Skeletal muscle tissue (tissue), 3 donors: ENCODE measurements at regions not wholly inside any gene's neighbourhood (a gene's known extent, or its start where the extent isn't known, plus 50 kb on each side); places are given as distances from the start of the nearest gene placed in this dataset.

Experiments used
- H3K27ac ChIP-seq: one replicate; pipeline ENCODE4 v1.7.0; 2013; ENCODE audit warnings: mild to moderate bottlenecking, low read depth, low read length, inconsistent platforms
- H3K27me3 ChIP-seq, 3 donors: one replicate each; pipeline ENCODE4 v1.7.0; 2013; ENCODE audit warnings: low read length in 3 of 3; ENCODE audit not compliant: control insufficient read depth in 3 of 3, insufficient read depth in 3 of 3
- H3K36me3 ChIP-seq, 3 donors: one replicate each; pipeline ENCODE4 v1.7.0; 2013; ENCODE audit warnings: low read length in 3 of 3; ENCODE audit not compliant: control insufficient read depth in 3 of 3, insufficient read depth in 3 of 3
- H3K4me1 ChIP-seq, 3 donors: one replicate each; pipeline ENCODE4 v1.7.0; 2013; ENCODE audit warnings: low read length in 3 of 3, mild to moderate bottlenecking in 3 of 3; ENCODE audit not compliant: control insufficient read depth in 3 of 3, insufficient read depth in 3 of 3
- H3K4me3 ChIP-seq, 3 donors: one replicate each; pipeline ENCODE4 v1.7.0; 2013; ENCODE audit warnings: low read length in 3 of 3
- H3K9ac ChIP-seq, 3 donors: one replicate each; pipeline ENCODE4 v1.7.0; 2013; ENCODE audit warnings: low read length in 3 of 3, mild to moderate bottlenecking in 3 of 3, moderate library complexity in 2 of 3, low read depth in 1 of 3
- H3K9me3 ChIP-seq, 3 donors: one replicate each; pipeline ENCODE4 v1.7.0; 2013; ENCODE audit warnings: low read length in 3 of 3; ENCODE audit not compliant: control insufficient read depth in 3 of 3
- donor health status: Osteomylitis.

GRCh38 chr9:11092974-11093373 is 480.2 kb upstream of the PTPRD start:
- H3K36me3 ChIP-seq = no peaks in the 10 kb centered on the region
- no peaks in the 10 kb centered on the region for H3K4me1 ChIP-seq
- H3K27me3 ChIP-seq = no peaks in the 10 kb centered on the region
- H3K27ac ChIP-seq = no peak overlapping the region
- H3K4me3 ChIP-seq = no peak overlapping the region
- H3K9ac ChIP-seq = no peak overlapping the region
- no peaks in the 10 kb centered on the region for H3K9me3 ChIP-seq

- Histone ChIP-seq H3K27me3 (no peaks in the 10 kb centered on the region), H3K4me1 (no peaks in the 10 kb centered on the region), H3K4me3 (no peak overlapping the region), H3K9ac (no peak overlapping the region), H3K27ac (no peak overlapping the region), H3K9me3 (no peaks in the 10 kb centered on the region), H3K36me3 (no peaks in the 10 kb centered on the region)
These were observed 484.2 kb upstream of the PTPRD start for GRCh38 chr9:11097020-11097419.

GRCh38 chr9:11103525-11103924 is 490.7 kb upstream of the PTPRD start:
- Histone ChIP-seq H3K36me3 (no peaks in the 10 kb centered on the region), H3K9ac (no peak overlapping the region)

GRCh38 chr9:11107196-11107595 is 494.4 kb upstream of the PTPRD start:
- no peak overlapping the region for H3K27ac ChIP-seq
- no peaks in the 10 kb centered on the region for H3K9me3 ChIP-seq
- no peaks in the 10 kb centered on the region for H3K27me3 ChIP-seq
- no peaks in the 10 kb centered on the region for H3K4me1 ChIP-seq
- H3K36me3 ChIP-seq = no peaks in the 10 kb centered on the region
- no peak overlapping the region for H3K9ac ChIP-seq
- H3K4me3 ChIP-seq = no peak overlapping the region

More at GRCh38 chr9:11103525-11103924, 490.7 kb upstream of the PTPRD start:
- no peaks in the 10 kb centered on the region for H3K9me3 ChIP-seq
- no peaks in the 10 kb centered on the region for H3K27me3 ChIP-seq
- no peak overlapping the region for H3K27ac ChIP-seq
- no peaks in the 10 kb centered on the region for H3K4me1 ChIP-seq
- H3K4me3 ChIP-seq = no peak overlapping the region

- H3K9ac ChIP-seq = no peak overlapping the region
- no peak overlapping the region for H3K4me3 ChIP-seq
- no peaks in the 10 kb centered on the region for H3K4me1 ChIP-seq
- no peaks in the 10 kb centered on the region for H3K36me3 ChIP-seq
- H3K27ac ChIP-seq = no peak overlapping the region
- no peaks in the 10 kb centered on the region for H3K27me3 ChIP-seq
- H3K9me3 ChIP-seq = no peaks in the 10 kb centered on the region
These were observed 515.4 kb upstream of the PTPRD start for GRCh38 chr9:11128156-11128555.

- Histone ChIP-seq H3K4me3 (no peak overlapping the region), H3K4me1 (no peaks in the 10 kb centered on the region), H3K27ac (no peak overlapping the region), H3K36me3 (no peaks in the 10 kb centered on the region), H3K27me3 (no peaks in the 10 kb centered on the region), H3K9ac (no peak overlapping the region), H3K9me3 (no peaks in the 10 kb centered on the region)
These were observed 523.0 kb upstream of the PTPRD start for GRCh38 chr9:11135851-11136250.

GRCh38 chr9:11141357-11141756 is 528.6 kb upstream of the PTPRD start:
- H3K4me1 ChIP-seq = no peaks in the 10 kb centered on the region
- no peak overlapping the region for H3K27ac ChIP-seq
- H3K36me3 ChIP-seq = no peaks in the 10 kb centered on the region
- no peak overlapping the region for H3K9ac ChIP-seq
- no peaks in the 10 kb centered on the region for H3K9me3 ChIP-seq
- no peaks in the 10 kb centered on the region for H3K27me3 ChIP-seq
- no peak overlapping the region for H3K4me3 ChIP-seq

- H3K9me3 ChIP-seq = no peaks in the 10 kb centered on the region
- H3K4me1 ChIP-seq = no peaks in the 10 kb centered on the region
- H3K27me3 ChIP-seq = no peaks in the 10 kb centered on the region
- H3K27ac ChIP-seq = no peak overlapping the region
- H3K9ac ChIP-seq = no peak overlapping the region
- no peak overlapping the region for H3K4me3 ChIP-seq
- no peaks in the 10 kb centered on the region for H3K36me3 ChIP-seq
These were observed 530.4 kb upstream of the PTPRD start for GRCh38 chr9:11142965-11143738.

GRCh38 chr9:11144746-11145145 is 531.9 kb upstream of the PTPRD start:
- no peaks in the 10 kb centered on the region for H3K27me3 ChIP-seq
- H3K27ac ChIP-seq = no peak overlapping the region
- H3K4me1 ChIP-seq = no peaks in the 10 kb centered on the region
- H3K4me3 ChIP-seq = no peak overlapping the region
- H3K9me3 ChIP-seq = no peaks in the 10 kb centered on the region
- no peak overlapping the region for H3K9ac ChIP-seq
- no peaks in the 10 kb centered on the region for H3K36me3 ChIP-seq

- H3K9ac ChIP-seq = no peak overlapping the region
- H3K36me3 ChIP-seq = no peaks in the 10 kb centered on the region
- no peak overlapping the region for H3K27ac ChIP-seq
- no peak overlapping the region for H3K4me3 ChIP-seq
- H3K9me3 ChIP-seq = no peaks in the 10 kb centered on the region
- H3K4me1 ChIP-seq = no peaks in the 10 kb centered on the region
- no peaks in the 10 kb centered on the region for H3K27me3 ChIP-seq
These were observed 535.4 kb upstream of the PTPRD start for GRCh38 chr9:11148189-11148588.
